ENCODE measurements at regions not wholly inside any gene's neighbourhood (a gene's known extent, or its start where the extent isn't known, plus 50 kb on each side); places are given as distances from the start of the nearest gene placed in this dataset.

- Histone ChIP-seq H3K36me3 (ENCODE audit: control insufficient read depth in 1 of 2, insufficient read depth in 2 of 2, low read length in 2 of 2) (no peaks in the 10 kb centered on the region), H3K4me2 (ENCODE audit: low read length) (peak overlapping the region; percentile 24), H3K9me2 (ENCODE audit: insufficient read depth) (no peaks in the 10 kb centered on the region), H3K9me3 (ENCODE audit: control insufficient read depth in 1 of 2, insufficient read depth in 1 of 2, low read depth in 1 of 2, low read length in 2 of 2) (no peaks in the 10 kb centered on the region), H2AFZ (ENCODE audit: low read depth, low read length, poor library complexity, severe bottlenecking) (no peak overlapping the region), H3K9ac (ENCODE audit: low read length) (no peak overlapping the region), H3K27ac (ENCODE audit: low read depth, low read length) (no peak overlapping the region), H4K20me1 (ENCODE audit: insufficient read depth) (no peaks in the 10 kb centered on the region), H3K79me2 (ENCODE audit: insufficient read depth, low read length) (no peaks in the 10 kb centered on the region), H3K4me3 (replicated peaks in 1 of 2; ENCODE audit: low read depth in 1 of 2, low read length in 2 of 2) (no peak overlapping the region), H3K4me1 (ENCODE audit: control insufficient read depth in 1 of 2, insufficient read depth in 2 of 2, low read length in 2 of 2) (peaks cover 6 to 17% of the 10 kb centered on the region in 2 experiments; a peak in 3 of 4 replicates), H3K27me3 (ENCODE audit: insufficient read depth, low read length) (no peaks in the 10 kb centered on the region)
- BruUV-seq (replicated peaks) = no TSS peak
- ATAC-seq (no peak), DNase-seq (ENCODE audit: low read depth, low spot score) (no peak)
- TF ChIP-seq SIN3A (IDR thresholded peaks at IDR 0.05; ENCODE audit: low read depth) = no peak
- TF ChIP-seq ZFX (IDR thresholded peaks at IDR 0.05) = no peak
- TF ChIP-seq ZNF274 (IDR thresholded peaks at IDR 0.05; ENCODE audit: low read depth, low read length) = no peak
- no peak for TF ChIP-seq FOSL1 (IDR thresholded peaks at IDR 0.05; ENCODE audit: low read depth)
- TF ChIP-seq CEBPB (IDR thresholded peaks at IDR 0.05; ENCODE audit: low read depth) = no peak
- no peak for TF ChIP-seq EGR1 (IDR thresholded peaks at IDR 0.05; ENCODE audit: low read depth)
- TF ChIP-seq REST (IDR thresholded peaks at IDR 0.05; ENCODE audit: low read depth) = no peak
- no peak for TF ChIP-seq ATF3 (IDR thresholded peaks at IDR 0.05)
- TF ChIP-seq JUND (IDR thresholded peaks at IDR 0.05) = no peak
- TF ChIP-seq POLR2AphosphoS5 (IDR thresholded peaks at IDR 0.05; ENCODE audit: low read depth, low read length) = no peak
- no peak for TF ChIP-seq SP1 (IDR thresholded peaks at IDR 0.05; ENCODE audit: low read depth)
- POLR2A ChIA-PET = no interaction called here
- intact Hi-C loops (cut with micrococcal nuclease) = loop anchor here (2.0 kb wide), 1 partner anchor 223 kb away; no protein-coding TSS in a partner anchor
- RAD21 ChIA-PET (ENCODE audit: low non-redundant PET in 1 of 2, low total read pairs in 2 of 2, uncharacterized antibody in 2 of 2, unreplicated experiment in 2 of 2) = no interaction called here
- CTCF ChIA-PET = interaction anchor here (1.9 kb wide), 1 partner anchor 10 kb away, joined by 6 read pairs; no protein-coding TSS in a partner anchor
Measured at GRCh38 chr6:41459738-41460137, 86.4 kb upstream of the FOXP4 start.

Data from HCT116 (cell line).